GM21447 (cell line): ENCODE measurements at regions not wholly inside any gene's neighbourhood (a gene's known extent, or its start where the extent isn't known, plus 50 kb on each side); places are given as distances from the start of the nearest gene placed in this dataset.
"Not testable (repeated sequence)": the region's sequence is repeated elsewhere in the genome, so short reads cannot be mapped to it uniquely, and the experiment has no call there.

Experiments
- ATAC-seq: cut with Tn5 transposase; IDR thresholded peaks from one replicate; pipeline ENCODE4 v1.9.1; 2021; ENCODE audit not compliant: unreplicated experiment

- no peak for ATAC-seq
Observed at GRCh38 chr20:22815206-22815551, 219.9 kb upstream of the SSTR4 start.

- ATAC-seq = no peak
Observed at GRCh38 chr20:22815603-22816315, 219.4 kb upstream of the SSTR4 start.

- no peak for ATAC-seq
Observed at GRCh38 chr20:22818636-22819035, 216.5 kb upstream of the SSTR4 start.

GRCh38 chr20:22819112-22819511 is 216.0 kb upstream of the SSTR4 start:
- ATAC-seq = no peak

- no peak for ATAC-seq
Observed at GRCh38 chr20:22819784-22820183, 215.3 kb upstream of the SSTR4 start.

GRCh38 chr20:22821081-22821727 is 213.9 kb upstream of the SSTR4 start:
- ATAC-seq = no peak

- no peak for ATAC-seq
Observed at GRCh38 chr20:22821796-22822195, 213.3 kb upstream of the SSTR4 start.

GRCh38 chr20:22823119-22823518 is 212.0 kb upstream of the SSTR4 start:
- ATAC-seq = no peak

GRCh38 chr20:22824077-22824476 is 211.0 kb upstream of the SSTR4 start:
- ATAC-seq = no peak

GRCh38 chr20:22825076-22825475 is 210.0 kb upstream of the SSTR4 start:
- ATAC-seq = no peak

- ATAC-seq = no peak
Observed at GRCh38 chr20:22825546-22825945, 209.6 kb upstream of the SSTR4 start.

GRCh38 chr20:22826306-22827230 is 208.5 kb upstream of the SSTR4 start:
- no peak for ATAC-seq

GRCh38 chr20:22827916-22828315 is 207.2 kb upstream of the SSTR4 start:
- no peak for ATAC-seq

GRCh38 chr20:22829356-22829755 is 205.8 kb upstream of the SSTR4 start:
- ATAC-seq = no peak

GRCh38 chr20:22830138-22830537 is 205.0 kb upstream of the SSTR4 start:
- ATAC-seq = no peak

- not testable (repeated sequence) for ATAC-seq
Observed at GRCh38 chr20:22830715-22831114, 204.4 kb upstream of the SSTR4 start.

GRCh38 chr20:22833851-22834250 is 201.3 kb upstream of the SSTR4 start:
- no peak for ATAC-seq

- no peak for ATAC-seq
Observed at GRCh38 chr20:22834651-22835256, 200.4 kb upstream of the SSTR4 start.

- no peak for ATAC-seq
Observed at GRCh38 chr20:22836211-22836610, 198.9 kb upstream of the SSTR4 start.

- ATAC-seq = no peak
Observed at GRCh38 chr20:22836877-22837276, 198.2 kb upstream of the SSTR4 start.

GRCh38 chr20:22838001-22838400 is 197.1 kb upstream of the SSTR4 start:
- ATAC-seq = no peak
